GM18505 (cell line): ENCODE measurements at regions not wholly inside any gene's neighbourhood (a gene's known extent, or its start where the extent isn't known, plus 50 kb on each side); places are given as distances from the start of the nearest gene placed in this dataset.
"Not testable (repeated sequence)": the region's sequence is repeated elsewhere in the genome, so short reads cannot be mapped to it uniquely, and the experiment has no call there.

Experiments used
- ATAC-seq: cut with Tn5 transposase; IDR thresholded peaks from one replicate; pipeline ENCODE4 v1.9.1; 2021; ENCODE audit not compliant: unreplicated experiment
- POLR2A ChIP-seq: IDR thresholded peaks from 4 replicates; pipeline ENCODE4 v1.6.1; 2011; ENCODE audit warnings: borderline replicate concordance; ENCODE audit not compliant: insufficient read depth, insufficient read length; ENCODE audit errors: extremely low read depth

- no peak for TF ChIP-seq POLR2A
- no peak for ATAC-seq
These were observed 357.6 kb upstream of the KLHL29 start for GRCh38 chr2:23027396-23027795.

DNA sequence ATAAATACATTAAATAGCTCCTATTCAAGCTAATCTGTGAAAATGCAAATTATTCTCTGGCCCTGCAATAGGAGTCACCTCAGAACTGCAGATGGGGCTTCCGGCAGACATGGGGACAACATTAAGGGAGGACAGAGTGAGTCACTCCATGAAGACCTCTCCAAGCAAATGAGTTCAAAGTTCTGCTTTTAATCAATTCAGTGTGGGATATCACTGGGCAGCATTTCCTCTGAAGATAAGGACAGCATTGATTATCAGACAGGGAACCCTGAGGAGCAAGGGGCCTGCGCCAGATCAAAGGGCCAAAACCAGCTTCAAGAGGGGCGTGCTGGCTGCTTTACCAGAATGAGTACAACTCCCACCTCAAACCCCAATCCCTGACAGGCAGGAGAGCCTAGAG, 356.9 kb upstream of the KLHL29 start:
- ATAC-seq = no peak
- no peak for TF ChIP-seq POLR2A

DNA sequence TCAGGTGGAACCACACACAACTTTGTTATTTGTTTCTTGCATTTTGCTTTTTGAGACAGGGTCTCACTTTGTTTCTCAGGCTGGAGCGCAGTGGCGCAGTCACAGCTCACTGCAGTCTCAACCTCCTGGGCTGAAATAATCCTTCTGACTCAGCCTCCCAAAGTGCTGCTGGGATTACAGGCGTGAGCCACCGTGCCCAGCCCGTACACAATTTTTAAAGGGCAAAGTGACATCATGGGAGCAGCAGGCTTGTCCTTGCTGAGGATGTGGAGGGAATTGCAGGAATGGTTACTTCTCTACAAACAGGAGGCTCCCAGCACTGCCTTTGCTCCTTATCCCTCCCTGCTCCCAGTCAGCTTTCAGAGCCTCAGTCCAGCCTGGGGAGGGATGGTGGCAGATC, 355.9 kb upstream of the KLHL29 start:
- TF ChIP-seq POLR2A = no peak

GRCh38 chr2:23029951-23030350, 355.0 kb upstream of the KLHL29 start:
- no peak for ATAC-seq
- TF ChIP-seq POLR2A = no peak

More for the DNA sequence above, 355.9 kb upstream of the KLHL29 start:
- ATAC-seq = no peak

DNA sequence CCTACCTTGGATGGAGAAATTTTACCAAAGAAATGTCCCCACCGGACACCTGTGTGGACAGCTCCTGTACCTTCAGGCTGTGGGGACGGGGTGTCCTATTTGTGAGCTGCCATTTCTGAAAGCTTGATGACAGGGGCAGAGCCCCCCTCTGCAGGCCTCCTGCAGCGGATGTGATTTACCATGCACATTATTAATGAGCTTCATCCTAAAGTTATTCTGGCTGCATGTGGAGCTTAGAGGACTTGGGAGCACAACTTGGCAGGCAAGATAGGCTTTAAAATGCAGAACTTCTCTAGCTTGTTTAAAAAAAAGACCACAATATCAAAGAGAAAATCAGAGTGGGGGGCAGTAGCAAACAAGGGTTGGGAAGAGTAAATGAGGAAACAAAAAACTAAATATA, 350.0 kb upstream of the KLHL29 start:
- no peak for ATAC-seq
- TF ChIP-seq POLR2A = no peak

GRCh38 chr2:23036629-23037028, 348.4 kb upstream of the KLHL29 start:
- ATAC-seq = no peak
- TF ChIP-seq POLR2A = no peak

DNA sequence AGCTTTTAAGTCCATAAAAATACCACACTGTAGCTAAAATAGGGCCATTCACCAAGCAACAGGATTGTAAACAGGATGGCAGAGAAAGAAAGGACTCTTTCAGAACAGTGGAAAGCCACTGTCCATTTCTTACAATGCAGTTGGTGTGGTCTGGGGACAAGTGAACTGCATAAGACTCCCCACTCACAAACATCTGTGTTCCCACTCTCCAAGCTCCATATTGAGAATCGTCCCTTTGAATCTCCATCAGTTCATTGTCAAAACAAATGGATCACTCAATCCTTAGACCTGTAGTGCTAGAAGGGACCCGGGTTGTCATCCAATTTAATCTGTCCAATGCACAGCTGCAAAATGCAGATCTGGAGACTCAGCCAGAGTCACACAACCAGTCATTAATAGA, 347.4 kb upstream of the KLHL29 start:
- TF ChIP-seq POLR2A = no peak
- ATAC-seq = no peak

- no peak for TF ChIP-seq POLR2A
- ATAC-seq = no peak
These were observed 343.5 kb upstream of the KLHL29 start for GRCh38 chr2:23041443-23041842.

DNA sequence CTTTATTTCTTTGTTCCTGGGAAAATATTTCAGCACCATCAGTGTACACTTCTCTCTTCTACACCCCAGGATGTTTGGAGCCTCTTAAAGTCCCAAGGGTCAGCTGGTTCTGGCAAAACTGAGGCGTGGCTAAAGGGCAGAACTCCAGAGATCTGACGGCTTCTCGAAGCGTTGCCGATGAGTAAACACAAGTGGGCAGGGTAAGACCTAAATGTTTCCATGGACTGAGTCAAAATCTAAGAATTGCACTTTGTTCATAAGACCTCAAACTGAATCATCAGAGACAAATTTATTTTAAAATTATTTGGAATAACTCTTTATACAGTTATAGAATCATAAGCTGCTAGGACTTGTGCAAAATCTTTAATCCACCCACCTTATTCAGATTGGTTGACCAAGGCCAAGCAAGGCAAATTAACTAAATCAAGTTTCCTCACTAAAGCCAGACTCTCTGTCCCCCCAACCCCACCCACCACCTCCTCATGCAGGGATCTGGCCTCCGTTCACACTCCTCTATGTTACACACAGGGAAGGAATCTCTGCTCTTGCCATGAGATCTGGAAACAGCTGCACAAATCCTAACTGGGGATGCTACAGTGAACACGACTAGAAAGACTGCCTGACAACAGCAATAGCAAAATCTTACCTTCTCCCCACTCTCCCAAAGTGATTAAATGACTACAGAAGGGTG, 342.6 kb upstream of the KLHL29 start:
- TF ChIP-seq POLR2A = no peak
- no peak for ATAC-seq

GRCh38 chr2:23050388-23050787, 334.6 kb upstream of the KLHL29 start:
- ATAC-seq = no peak
- TF ChIP-seq POLR2A = no peak

DNA sequence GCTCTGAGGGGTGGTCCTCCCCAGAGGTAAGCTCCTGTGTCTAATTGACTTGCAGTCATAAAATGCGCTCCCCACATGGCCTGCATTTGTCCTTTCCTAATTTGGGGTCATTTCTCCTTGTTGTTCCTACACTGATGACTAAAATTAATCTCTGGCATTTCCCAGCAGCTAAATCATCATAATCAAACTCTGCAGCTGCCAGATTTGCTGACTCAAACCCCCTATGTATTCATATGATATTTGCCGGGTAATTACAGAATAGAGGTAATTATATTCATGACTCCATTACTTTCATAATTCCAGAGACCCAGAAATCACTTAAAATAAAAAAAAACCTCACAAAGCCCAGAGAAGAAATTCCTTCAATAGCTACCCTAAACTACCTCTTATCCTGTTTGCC, 331.4 kb upstream of the KLHL29 start:
- ATAC-seq = no peak
- no peak for TF ChIP-seq POLR2A

DNA sequence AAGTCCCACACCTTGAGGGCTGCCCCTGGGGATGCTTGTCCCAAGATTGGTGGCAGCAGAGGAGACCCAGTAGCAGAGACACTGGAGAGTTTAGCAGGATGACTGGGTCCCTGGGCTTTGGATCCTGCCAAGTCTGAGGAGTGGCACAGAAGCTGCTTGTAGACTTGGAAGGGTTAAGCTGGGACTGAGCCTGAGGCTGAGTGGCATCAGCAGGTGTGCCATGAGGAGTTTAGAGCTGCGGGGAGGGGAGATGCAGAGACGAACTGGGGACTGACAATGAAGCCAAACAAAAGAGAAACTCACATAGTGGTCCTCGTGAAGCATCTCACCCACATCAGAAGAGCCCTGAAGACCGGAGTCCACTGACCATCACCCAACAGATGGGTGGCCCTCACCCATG, 329.7 kb upstream of the KLHL29 start:
- TF ChIP-seq POLR2A = no peak

GRCh38 chr2:23056846-23057245, 328.1 kb upstream of the KLHL29 start:
- not testable (repeated sequence) for ATAC-seq

More for the DNA sequence above, 329.7 kb upstream of the KLHL29 start:
- no peak for ATAC-seq

DNA sequence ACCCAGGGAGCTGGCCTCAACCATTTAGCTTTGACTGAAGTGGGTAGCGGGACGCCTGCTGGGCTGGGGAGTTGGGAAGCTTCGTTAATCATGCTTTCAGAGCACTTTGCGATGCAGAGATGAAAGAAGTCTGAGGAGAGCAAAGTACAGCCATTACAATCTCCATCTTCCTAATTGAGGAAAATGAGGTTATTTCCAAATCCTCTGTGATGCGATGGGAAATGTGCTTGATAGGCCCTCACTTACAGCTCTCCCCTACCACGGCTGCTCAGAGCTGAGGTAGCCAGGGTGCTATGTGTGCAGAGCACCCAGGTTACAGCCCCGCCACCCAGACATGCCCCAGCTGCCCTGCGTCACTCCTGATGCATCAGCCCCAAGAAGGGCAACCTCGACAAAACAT, 326.5 kb upstream of the KLHL29 start:
- no peak for ATAC-seq
- TF ChIP-seq POLR2A = no peak

GRCh38 chr2:23065210-23065609, 319.8 kb upstream of the KLHL29 start:
- no peak for TF ChIP-seq POLR2A
- ATAC-seq = no peak
